CD4-positive, alpha-beta T cell treated with Interleukin-6 for 4 hours (primary cell): ENCODE measurements at regions not wholly inside any gene's neighbourhood (a gene's known extent, or its start where the extent isn't known, plus 50 kb on each side); places are given as distances from the start of the nearest gene placed in this dataset.

Experiments used
- DNase-seq: peaks from one replicate; pipeline ENCODE4 v3.0.0-alpha.2; 2020; ENCODE audit warnings: mixed read lengths

DNA sequence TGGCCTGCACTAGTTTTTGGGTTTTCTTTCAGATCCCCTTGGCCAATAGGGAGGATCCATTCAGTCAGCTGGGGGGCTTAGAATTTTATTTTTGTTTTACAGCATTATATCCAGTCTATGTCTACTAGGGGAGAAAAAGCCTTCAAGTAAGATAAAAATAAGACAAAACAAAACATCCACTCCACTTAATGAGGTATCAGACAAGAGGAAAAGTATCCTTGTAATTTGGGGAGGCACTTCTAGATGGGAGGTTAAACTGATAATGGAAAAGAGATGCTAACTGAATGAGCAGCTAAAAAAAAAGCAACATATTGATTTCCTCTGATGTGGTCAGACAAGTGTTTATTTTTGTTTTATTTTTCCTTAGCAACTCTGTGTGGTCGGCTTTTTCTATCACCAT is 278.0 kb upstream of the ANO3 start:
- no peak for DNase-seq

DNA sequence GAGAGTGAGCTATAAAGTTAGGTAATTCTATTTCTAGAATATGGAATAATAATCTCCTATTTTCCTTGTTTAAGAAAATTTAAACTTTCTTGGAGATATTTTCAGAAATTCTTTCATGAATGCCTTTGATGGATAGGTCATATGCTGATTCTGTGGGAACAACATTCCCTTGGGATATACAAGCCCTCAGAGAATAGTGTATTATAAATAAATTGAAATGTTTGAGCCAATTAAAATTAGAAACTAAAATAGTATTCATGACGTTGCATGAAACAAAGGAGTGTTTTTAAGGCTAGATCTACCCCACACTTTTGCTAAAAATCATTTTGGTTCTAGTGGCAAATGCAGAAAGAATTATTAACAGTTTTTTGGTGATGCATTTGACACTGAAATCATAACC is 269.3 kb upstream of the ANO3 start:
- DNase-seq = no peak

DNA sequence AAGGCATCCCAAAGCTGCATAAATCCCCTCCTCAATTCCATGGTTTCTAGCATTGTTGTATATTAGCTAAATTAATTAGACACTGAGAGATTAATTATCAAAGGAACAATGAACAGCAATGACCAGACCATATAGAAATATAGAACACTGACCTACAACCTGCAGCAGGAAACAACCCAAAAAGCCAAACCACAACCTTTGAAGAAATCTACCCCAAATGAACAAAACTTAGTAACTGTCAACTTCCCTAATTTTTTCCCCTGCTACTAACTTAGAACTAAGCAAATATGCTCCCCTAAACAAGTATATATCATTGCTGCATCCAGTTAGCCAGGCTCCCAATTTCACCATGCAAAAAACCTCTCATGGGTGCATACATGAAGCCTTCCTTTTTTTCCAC is 268.0 kb upstream of the ANO3 start:
- no peak for DNase-seq

DNA sequence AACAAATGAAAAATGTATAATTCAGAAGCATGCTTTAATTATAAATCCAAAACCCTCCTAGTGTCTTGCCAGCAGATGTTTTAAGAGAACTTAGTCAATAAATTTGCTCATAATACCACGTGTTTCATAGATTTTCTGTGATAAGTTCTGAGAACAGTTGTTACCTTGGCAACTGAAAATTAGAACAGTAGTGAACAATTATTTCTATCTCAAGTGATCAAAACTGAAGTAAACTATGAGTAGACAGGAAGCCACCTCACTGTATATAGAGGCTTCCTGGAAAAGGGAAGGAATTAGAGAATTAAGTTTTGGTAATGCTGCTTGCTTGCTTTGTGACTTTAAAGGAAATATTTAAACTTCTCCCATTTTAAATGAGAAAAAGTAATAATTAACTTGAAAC is 266.0 kb upstream of the ANO3 start:
- DNase-seq = no peak

DNA sequence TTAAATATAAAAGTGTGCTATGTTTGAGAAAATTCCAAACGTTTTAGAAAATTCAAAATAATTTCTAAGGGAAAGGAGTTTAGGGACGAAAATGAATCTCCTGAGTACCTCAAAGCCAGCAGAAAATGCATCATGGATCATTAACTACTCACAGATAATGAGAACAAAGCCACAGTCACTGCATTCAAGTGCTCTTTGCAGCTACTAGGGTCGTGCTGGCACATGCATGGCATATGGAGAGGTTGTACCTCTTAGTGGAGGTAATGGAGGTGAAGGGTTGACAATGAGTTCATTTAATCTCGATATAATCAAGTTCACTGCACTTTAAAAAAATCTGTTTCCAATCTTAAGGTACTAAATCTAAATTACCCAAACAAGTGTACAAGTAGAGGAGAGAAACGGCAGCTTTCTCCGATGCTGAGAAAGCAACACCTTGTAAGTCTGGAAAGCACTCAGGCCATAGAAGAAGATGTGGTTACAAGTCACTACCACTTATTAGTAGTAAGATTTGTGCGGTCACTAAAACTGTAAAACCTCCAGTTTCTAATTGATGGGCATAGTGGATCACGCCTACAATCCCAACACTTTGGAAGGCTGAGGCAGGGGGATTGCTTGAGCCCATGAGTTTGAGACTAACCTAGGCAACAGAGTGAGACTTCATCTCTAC is 261.1 kb upstream of the ANO3 start:
- no peak for DNase-seq

- DNase-seq = no peak
Measured at GRCh38 chr11:26072614-26073153, 259.2 kb upstream of the ANO3 start.

DNA sequence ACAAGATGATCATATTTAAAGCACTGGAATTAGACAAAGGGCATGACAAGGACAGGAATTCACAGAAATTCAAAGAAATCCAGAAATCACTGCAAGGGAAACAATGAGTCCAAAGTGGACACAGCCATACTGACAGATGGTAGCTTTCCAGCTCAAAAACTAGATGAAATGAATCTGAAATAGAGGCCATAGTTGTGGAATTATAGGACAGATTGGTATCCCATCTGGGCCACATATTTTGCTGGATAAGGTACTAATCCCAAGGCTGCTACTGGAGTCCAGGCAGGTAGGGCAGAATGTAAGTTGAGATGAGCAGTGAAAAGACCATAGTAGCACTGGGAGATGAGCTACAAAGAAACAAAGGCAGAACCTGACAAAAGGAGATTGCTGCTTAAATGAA is 258.3 kb upstream of the ANO3 start:
- no peak for DNase-seq

DNA sequence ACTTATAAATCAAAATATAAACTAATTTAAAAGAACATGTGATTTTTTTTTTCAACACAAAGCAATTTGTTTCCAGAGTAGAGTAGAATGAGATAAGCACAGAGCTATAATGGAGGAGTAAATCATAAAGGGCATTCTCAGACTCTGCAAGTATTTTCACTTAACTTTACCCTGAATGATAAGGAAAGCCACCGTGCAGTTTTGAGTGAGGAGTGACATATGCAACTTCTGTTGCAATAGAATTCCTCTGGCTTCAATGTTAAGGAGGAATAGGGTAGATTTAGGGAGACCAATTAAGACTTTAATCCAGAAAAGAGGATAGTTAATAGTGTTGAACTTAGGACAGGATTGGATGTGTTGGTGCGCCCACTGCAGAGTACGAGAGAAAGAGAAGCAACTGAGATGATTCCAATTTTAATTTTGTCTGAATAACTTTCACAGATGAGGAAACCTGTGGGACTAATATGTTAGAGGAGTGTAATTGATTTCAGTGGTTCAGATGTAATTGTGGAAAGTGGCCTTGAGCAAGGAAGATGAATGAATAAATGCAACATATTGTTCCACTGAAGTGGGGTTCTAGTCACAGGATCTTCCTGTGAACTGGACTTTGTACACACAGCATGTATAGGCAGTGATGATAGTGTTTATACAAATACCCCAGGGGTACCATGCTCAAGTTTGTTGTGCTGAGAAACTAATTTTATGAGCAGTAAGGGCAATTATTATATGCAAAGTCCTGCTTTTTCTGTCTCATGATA is 255.5 kb upstream of the ANO3 start:
- DNase-seq = no peak

- DNase-seq = no peak
Measured at GRCh38 chr11:26078231-26078821, 253.6 kb upstream of the ANO3 start.

DNA sequence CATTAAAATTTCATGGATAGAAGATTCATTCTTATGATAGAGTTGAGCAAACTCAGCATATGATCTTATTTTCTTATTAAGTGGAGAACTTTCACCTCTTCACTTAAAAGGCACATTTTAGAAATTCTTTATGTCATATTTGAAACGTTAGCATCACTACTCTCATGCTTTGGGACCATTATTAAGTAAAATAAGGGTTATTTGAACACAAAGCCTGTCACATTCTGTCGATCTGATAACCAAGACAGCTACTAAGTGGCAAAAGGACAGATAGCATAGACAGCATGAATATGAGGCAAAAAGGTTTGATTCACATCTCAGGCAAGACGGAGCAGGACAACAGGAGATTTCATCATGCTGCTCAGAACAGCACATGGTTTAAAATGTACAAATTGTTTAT is 247.6 kb upstream of the ANO3 start:
- no peak for DNase-seq

DNA sequence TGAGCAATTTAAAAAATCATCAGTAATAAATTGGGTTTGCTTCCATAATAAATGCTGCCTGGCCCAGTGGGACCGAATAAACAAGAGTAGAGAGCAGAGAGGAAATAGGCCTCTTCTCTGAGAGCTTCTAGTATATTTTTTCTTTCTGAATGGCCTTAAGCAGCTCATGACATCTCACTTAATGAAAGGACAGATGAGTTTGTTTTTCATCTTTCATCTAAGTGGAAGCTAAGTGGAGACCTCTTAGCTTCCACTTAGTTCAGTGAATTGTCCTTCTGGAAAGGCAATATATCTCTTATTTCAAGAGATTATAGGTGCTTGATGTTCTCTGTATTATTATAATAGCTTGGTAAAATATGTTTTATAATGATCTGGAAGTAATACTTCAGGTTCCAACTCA is 245.9 kb upstream of the ANO3 start:
- DNase-seq = no peak

- DNase-seq = no peak
Measured at GRCh38 chr11:26087120-26087935, 244.6 kb upstream of the ANO3 start.

- DNase-seq = no peak
Measured at GRCh38 chr11:26088391-26088790, 243.5 kb upstream of the ANO3 start.

GRCh38 chr11:26090651-26091050 is 241.3 kb upstream of the ANO3 start:
- DNase-seq = no peak

DNA sequence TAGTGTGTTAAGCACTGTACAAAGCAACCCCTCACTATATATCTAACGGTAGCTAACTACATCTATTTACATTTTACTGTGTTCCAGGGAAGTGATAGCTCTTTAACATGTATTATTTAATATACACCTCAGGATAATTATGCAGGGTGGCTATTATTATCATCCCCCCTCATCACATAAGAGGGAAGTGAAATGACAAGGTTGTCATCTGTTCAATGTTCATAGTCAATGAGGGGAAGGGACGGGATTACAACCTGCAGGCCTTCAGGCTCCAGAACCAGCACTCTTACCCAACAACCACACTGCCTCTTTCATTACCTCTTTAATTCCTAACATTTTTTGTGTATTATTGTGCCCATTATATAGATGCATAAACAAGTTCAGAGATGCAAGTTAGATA is 238.7 kb upstream of the ANO3 start:
- DNase-seq = no peak

GRCh38 chr11:26095340-26095739 is 236.6 kb upstream of the ANO3 start:
- DNase-seq = no peak

DNA sequence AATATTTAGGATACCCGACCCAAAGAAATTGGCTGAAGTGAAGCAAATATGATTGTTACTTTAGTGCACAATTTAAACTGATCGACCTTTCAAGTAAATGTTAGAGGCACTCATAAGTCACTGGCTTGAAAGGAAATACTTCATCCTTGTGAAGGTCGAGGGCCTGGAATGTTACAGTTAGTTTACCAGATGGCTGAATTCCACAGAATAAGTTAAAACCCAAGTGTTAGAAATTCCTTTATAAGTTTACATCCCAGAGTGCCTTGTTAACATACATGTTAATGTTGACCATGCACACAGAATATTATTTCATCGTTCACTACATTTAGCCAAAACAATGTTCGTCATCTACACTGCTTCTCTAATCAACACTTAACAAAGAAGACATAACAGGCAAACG is 235.5 kb upstream of the ANO3 start:
- DNase-seq = no peak

DNA sequence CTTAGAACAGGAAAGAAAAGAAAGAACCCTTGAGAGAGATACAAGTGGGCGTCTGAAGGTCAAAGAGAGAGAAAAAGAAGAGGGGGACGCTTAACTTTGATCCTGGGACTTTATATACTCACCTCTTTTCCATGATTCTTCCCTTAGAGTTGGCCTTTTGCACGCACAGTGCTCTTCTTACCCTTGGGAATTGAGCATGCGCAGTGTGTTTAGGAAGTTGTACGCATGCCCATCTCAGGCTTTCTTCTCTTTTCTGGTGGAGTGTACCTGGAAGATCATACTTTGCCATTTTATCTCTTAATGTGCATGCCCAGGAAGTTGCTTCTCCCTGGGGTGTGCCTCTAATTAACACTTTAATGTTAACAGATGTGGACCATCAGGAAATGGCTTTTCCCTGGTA is 229.6 kb upstream of the ANO3 start:
- no peak for DNase-seq

DNA sequence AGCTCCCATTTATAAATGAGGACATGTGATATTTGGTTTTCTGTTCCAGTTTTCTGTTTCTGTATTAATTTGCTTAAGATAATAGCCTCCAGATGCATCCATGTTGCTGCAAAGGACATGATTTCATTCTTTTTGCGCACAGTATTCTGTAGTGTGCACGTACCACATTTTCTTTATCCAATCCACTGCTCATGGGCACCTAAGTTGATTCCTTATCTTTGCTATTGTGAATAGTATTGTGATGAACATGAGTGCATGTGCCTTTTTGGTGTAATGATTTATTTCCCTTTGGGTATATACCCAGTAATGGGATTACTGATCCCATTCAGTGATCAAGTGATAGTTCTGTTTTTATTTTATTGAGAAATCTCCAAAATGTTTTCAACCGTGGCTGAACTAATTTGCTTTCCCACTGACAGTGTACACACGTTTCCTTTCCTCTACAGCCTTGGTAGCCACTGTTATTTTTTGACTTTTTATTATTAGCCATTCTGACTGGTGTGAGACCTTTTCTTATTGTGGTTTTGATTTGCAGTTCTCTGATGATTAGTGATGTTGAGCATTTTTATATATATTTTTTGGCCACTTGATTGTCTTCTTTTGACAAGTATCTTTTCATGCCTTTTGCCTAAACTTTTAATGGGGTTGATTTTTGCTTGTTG is 226.0 kb upstream of the ANO3 start:
- DNase-seq = no peak

DNA sequence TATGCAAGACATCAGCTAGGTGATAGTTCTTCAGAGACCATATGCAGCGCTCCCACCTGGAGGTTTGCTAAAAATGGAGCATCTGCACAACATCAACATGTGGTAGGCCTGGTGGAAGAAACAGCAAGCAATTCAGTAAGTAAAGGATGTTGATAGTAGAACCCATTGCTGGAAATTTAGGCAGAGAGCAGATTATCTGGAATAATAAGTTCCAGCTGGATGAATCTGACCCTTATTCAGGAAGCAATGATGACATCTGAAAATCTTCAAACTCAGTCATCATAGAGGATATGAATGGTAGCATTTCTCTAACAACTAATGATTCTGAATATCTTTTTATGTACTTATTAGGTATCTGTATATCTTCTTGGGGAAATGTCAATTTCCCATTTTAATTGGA is 225.2 kb upstream of the ANO3 start:
- DNase-seq = no peak

- DNase-seq = no peak
Measured at GRCh38 chr11:26109658-26110368, 222.1 kb upstream of the ANO3 start.

- DNase-seq = no peak
Measured at GRCh38 chr11:26112264-26112663, 219.7 kb upstream of the ANO3 start.
